A549 (cell line): ENCODE measurements at regions not wholly inside any gene's neighbourhood (a gene's known extent, or its start where the extent isn't known, plus 50 kb on each side); places are given as distances from the start of the nearest gene placed in this dataset.

Experiments
- ATAC-seq, 2 experiments: fragments of 200-7000 bp in 1 of 2; fragments of >200 bp in 1 of 2; cut with Nextera tagmentation in 1 of 2; cut with Tn5 transposase in 1 of 2; 3 replicates each; pipeline versions ENCODE4 v1.8.0 to v1.9.1; 2018 to 2020; ENCODE audit warnings: mild to moderate bottlenecking in 1 of 2, moderate library complexity in 1 of 2
- CTCF ChIA-PET: fragments of 300-600 bp; sonication (Branson Sonifier 250); formaldehyde crosslinking; extraction: SDS; loops from one replicate; lab custom pipeline; 2021; ENCODE audit warnings: antibody characterized with exemption, inconsistent platforms; lab: Yijun Ruan, JAX
- POLR2A ChIA-PET: fragments of 350-600 bp; formaldehyde crosslinking; extraction: SDS; loops from one replicate; lab custom pipeline; 2021; ENCODE audit warnings: antibody characterized with exemption, inconsistent platforms; lab: Yijun Ruan, JAX
- DNase-seq, 2 experiments: peaks; one replicate each; pipeline versions ENCODE4 v3.0.0 to v3.0.0-alpha.2; 2011 to 2016; ENCODE audit warnings: low read depth in 1 of 2, low spot score in 1 of 2
- FAIRE-seq: peaks from 2 replicates; lab custom pipeline; 2011; peaks lifted over from hg19 to GRCh38; lab: Jason Lieb, UNC
- H3K27ac ChIP-seq, 2 experiments: fragments of >200 bp; sonication (Bioruptor Twin); formaldehyde crosslinking; 3 replicates each; pipeline ENCODE4 v1.5.1; 2016 to 2017
- H3K4me1 ChIP-seq: fragments of >200 bp; sonication (Bioruptor Twin); formaldehyde crosslinking; 3 replicates; pipeline ENCODE4 v1.6.1; 2016
- H3K4me2 ChIP-seq: fragments of >200 bp; sonication (Bioruptor Twin); formaldehyde crosslinking; 3 replicates; pipeline ENCODE4 v1.6.1; 2016
- H3K4me3 ChIP-seq: fragments of >200 bp; sonication (Bioruptor Twin); formaldehyde crosslinking; 3 replicates; pipeline ENCODE4 v1.5.1; 2016
- H3K9me3 ChIP-seq: fragments of >200 bp; sonication (Bioruptor Twin); formaldehyde crosslinking; 3 replicates; pipeline ENCODE4 v1.6.1; 2016
- BHLHE40 ChIP-seq: IDR thresholded peaks from 2 replicates; pipeline ENCODE4 v1.6.1; 2012; ENCODE audit warnings: low read depth, low read length, inconsistent platforms
- CBX2 ChIP-seq: fragments of 200-600 bp; sonication (generic); IDR thresholded peaks from 2 replicates; pipeline ENCODE4 v1.6.1; 2016; ENCODE audit warnings: low read depth, mild to moderate bottlenecking, borderline replicate concordance
- CBX8 ChIP-seq: fragments of 200-600 bp; sonication (generic); IDR thresholded peaks from 2 replicates; pipeline ENCODE4 v1.6.1; 2016
- EHMT2 ChIP-seq: fragments of 200-600 bp; sonication (generic); IDR thresholded peaks from 2 replicates; pipeline ENCODE4 v1.6.1; 2016; ENCODE audit warnings: antibody characterized with exemption, low read depth, mild to moderate bottlenecking, moderate library complexity
- FOSL2 ChIP-seq, 2 experiments: fragments of 450-650 bp in 1 of 2; fragments of >200 bp in 1 of 2; sonication (Bioruptor Twin) in 1 of 2; formaldehyde crosslinking; IDR thresholded peaks; 2 replicates each; pipeline versions ENCODE4 v1.5.0 to v1.6.1; 2016 to 2020; ENCODE audit warnings: mild to moderate bottlenecking in 1 of 2, moderate library complexity in 1 of 2
- HOXA7 ChIP-seq: fragments of 250-450 bp; sonication (Bioruptor Pico); IDR thresholded peaks from 2 replicates; pipeline ENCODE4 v1.5.0; 2020; ENCODE audit warnings: mild to moderate bottlenecking, moderate library complexity
- HOXB13 ChIP-seq: fragments of 250-450 bp; sonication (Bioruptor Pico); IDR thresholded peaks from 2 replicates; pipeline ENCODE4 v1.5.0; 2020; ENCODE audit warnings: low read depth, mild to moderate bottlenecking, moderate library complexity
- HOXB5 ChIP-seq: fragments of 250-450 bp; sonication (Bioruptor Pico); IDR thresholded peaks from 2 replicates; pipeline ENCODE4 v1.5.0; 2020; ENCODE audit warnings: mild to moderate bottlenecking, moderate library complexity
- JUNB ChIP-seq: fragments of >200 bp; sonication (Bioruptor Twin); formaldehyde crosslinking; IDR thresholded peaks from 2 replicates; pipeline ENCODE4 v1.6.1; 2016
- MAFK ChIP-seq: fragments of 450-650 bp; IDR thresholded peaks from 2 replicates; pipeline ENCODE4 v1.6.1; 2014; ENCODE audit not compliant: partially characterized antibody
- PHF8 ChIP-seq: fragments of 200-600 bp; sonication (generic); IDR thresholded peaks from 2 replicates; pipeline ENCODE4 v1.6.1; 2016; ENCODE audit warnings: low read depth, mild to moderate bottlenecking, antibody characterized with exemption, moderate library complexity, borderline replicate concordance
- RARB ChIP-seq: fragments of 250-450 bp; sonication (Bioruptor Pico); IDR thresholded peaks from 2 replicates; pipeline ENCODE4 v1.8.0; 2021; ENCODE audit warnings: mild to moderate bottlenecking, moderate library complexity
- RNF2 ChIP-seq: fragments of 200-600 bp; sonication (generic); IDR thresholded peaks from 2 replicates; pipeline ENCODE4 v1.6.1; 2016; ENCODE audit warnings: low read depth, mild to moderate bottlenecking, antibody characterized with exemption, moderate library complexity, borderline replicate concordance
- SMC3 ChIP-seq: fragments of >200 bp; sonication (Bioruptor Twin); formaldehyde crosslinking; IDR thresholded peaks from 3 replicates; pipeline ENCODE4 v1.6.1; 2018; ENCODE audit warnings: inconsistent platforms
- TP53 ChIP-seq: fragments of 250-450 bp; sonication (Bioruptor Pico); IDR thresholded peaks from 2 replicates; pipeline ENCODE4 v1.5.0; 2021; ENCODE audit warnings: mild to moderate bottlenecking, moderate library complexity
- ZC3H11A ChIP-seq: fragments of 450-650 bp; IDR thresholded peaks from 2 replicates; pipeline ENCODE4 v1.6.1; 2014; ENCODE audit warnings: antibody characterized with exemption, mild to moderate bottlenecking
- ZNF302 ChIP-seq: fragments of 250-450 bp; sonication (Bioruptor Pico); IDR thresholded peaks from 2 replicates; pipeline ENCODE4 v1.9.0; 2021; ENCODE audit warnings: inconsistent platforms, mild to moderate bottlenecking, moderate library complexity
- WGBS: methylation state at CpG from one replicate; pipeline ENCODE4 v1.1.6; 2017; ENCODE audit errors: missing lambda C conversion rate; 5-methylcytosine and 5-hydroxymethylcytosine counted together
- TF ChIP-seq, protein P1 (sequence below): fragments of 250-450 bp; sonication (Bioruptor Pico); IDR thresholded peaks from 2 replicates; pipeline ENCODE4 v1.5.0; 2021; ENCODE audit warnings: mild to moderate bottlenecking, moderate library complexity, borderline replicate concordance
- TF ChIP-seq, protein P2 (sequence below): IDR thresholded peaks from 2 replicates; pipeline ENCODE4 v1.6.1; 2012; ENCODE audit warnings: low read depth, borderline replicate concordance
- TF ChIP-seq, protein P3 (sequence below): fragments of 200-600 bp; sonication (generic); IDR thresholded peaks from 2 replicates; pipeline ENCODE4 v1.6.1; 2016; ENCODE audit warnings: antibody characterized with exemption, mild to moderate bottlenecking, moderate library complexity
- TF ChIP-seq, protein P4 (sequence below): fragments of >200 bp; sonication (Bioruptor Twin); formaldehyde crosslinking; IDR thresholded peaks from 3 replicates; pipeline ENCODE4 v1.5.1; 2016

DNA sequence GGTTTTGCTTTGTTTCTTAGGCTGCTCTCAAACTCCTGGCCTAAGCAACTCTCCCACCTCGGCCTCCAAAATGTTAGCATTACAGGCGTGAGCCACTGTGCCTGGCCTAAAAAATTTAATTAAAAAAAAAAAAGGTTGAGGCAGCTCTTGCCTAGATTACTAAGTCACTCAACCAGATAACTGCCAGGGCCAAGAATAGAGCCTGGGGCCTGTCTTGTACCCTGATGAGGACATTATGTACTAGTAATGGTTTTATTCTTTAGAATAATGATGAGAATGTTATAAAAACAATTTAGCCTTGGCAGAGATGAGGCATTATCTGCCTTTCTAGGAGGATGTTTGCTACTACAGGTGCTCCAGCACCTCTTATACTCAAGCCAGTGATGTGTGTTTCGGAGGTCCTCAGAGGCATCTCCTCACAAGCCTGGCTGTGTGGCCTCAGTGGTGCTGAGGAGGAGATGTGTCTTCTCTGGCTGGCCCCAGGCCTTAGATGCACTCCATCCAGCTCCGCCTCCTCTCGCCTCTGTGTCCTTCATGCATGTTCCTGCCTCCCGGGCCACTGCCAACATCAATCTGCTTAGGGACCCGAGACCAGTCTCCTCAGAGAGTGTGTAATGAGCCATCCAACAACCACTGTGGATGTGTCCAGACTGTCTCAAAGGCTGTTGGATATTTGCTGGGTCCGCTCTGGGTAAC is 337.7 kb upstream of the GATB start:
- ATAC-seq (no peak), DNase-seq (no peak), FAIRE-seq (no peak)
- WGBS: 82% methylated on average over 8 of the region's 8 CpGs
- POLR2A ChIA-PET: no interaction called here
- H3K27ac ChIP-seq: no peak overlapping the region
- H3K4me3 ChIP-seq: no peak overlapping the region
- CTCF ChIA-PET: interaction anchor here (0.6 kb wide), 1 partner anchor 36 kb away, joined by 3 read pairs; no protein-coding TSS in a partner anchor
- H3K9me3 ChIP-seq: no peaks in the 10 kb centered on the region
- peaks cover 22% of the 10 kb centered on the region for H3K4me1 ChIP-seq
- no peak overlapping the region for H3K4me2 ChIP-seq
- TF ChIP-seq CBX2 (no peak), CBX8 (no peak)

DNA sequence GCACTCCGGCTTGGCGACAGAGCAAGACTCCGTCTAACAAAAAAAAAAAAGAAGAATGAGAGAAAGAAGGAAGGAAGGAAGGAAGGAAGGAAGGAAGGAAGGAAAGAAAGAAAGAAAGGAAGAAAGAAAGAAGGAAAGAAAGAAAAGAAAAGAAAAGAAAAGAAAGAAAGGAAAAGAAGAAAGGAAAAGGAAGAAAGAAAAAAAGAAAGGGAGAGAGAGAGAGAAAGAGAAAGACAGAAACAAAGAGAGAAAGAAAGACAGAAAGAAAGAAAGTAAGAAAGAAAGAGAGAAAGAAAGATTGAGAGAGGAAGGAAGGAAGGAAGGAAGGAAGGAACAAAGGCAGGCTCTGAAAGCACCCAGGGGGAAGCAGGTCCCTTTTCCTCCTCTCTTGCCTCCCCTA is 336.6 kb upstream of the GATB start:
- Histone ChIP-seq H3K9me3 (no peaks in the 10 kb centered on the region), H3K27ac (no peak overlapping the region), H3K4me3 (no peak overlapping the region), H3K4me2 (no peak overlapping the region), H3K4me1 (peaks cover 11% of the 10 kb centered on the region)
- TF ChIP-seq TP53 (CRISPR knock-in tag) (no peak), ZC3H11A (no peak), FOSL2 (IDR thresholded peaks at IDR 0.05) (no peak), FOSL2 (CRISPR knock-in tag; IDR thresholded peaks at IDR 0.05) (no peak), HOXB13 (CRISPR knock-in tag) (no peak), HOXB5 (CRISPR knock-in tag) (no peak), HOXA7 (CRISPR knock-in tag) (no peak), EHMT2 (no peak), SMC3 (no peak), MAFK (no peak), RNF2 (no peak), RARB (CRISPR knock-in tag) (no peak), JUNB (no peak)
- TF ChIP-seq, protein P1, sequence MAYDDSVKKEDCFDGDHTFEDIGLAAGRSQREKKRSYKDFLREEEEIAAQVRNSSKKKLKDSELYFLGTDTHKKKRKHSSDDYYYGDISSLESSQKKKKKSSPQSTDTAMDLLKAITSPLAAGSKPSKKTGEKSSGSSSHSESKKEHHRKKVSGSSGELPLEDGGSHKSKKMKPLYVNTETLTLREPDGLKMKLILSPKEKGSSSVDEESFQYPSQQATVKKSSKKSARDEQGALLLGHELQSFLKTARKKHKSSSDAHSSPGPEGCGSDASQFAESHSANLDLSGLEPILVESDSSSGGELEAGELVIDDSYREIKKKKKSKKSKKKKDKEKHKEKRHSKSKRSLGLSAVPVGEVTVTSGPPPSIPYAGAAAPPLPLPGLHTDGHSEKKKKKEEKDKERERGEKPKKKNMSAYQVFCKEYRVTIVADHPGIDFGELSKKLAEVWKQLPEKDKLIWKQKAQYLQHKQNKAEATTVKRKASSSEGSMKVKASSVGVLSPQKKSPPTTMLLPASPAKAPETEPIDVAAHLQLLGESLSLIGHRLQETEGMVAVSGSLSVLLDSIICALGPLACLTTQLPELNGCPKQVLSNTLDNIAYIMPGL: no peak
- TF ChIP-seq, protein P2, sequence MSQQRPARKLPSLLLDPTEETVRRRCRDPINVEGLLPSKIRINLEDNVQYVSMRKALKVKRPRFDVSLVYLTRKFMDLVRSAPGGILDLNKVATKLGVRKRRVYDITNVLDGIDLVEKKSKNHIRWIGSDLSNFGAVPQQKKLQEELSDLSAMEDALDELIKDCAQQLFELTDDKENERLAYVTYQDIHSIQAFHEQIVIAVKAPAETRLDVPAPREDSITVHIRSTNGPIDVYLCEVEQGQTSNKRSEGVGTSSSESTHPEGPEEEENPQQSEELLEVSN: no peak
- TF ChIP-seq, protein P3, sequence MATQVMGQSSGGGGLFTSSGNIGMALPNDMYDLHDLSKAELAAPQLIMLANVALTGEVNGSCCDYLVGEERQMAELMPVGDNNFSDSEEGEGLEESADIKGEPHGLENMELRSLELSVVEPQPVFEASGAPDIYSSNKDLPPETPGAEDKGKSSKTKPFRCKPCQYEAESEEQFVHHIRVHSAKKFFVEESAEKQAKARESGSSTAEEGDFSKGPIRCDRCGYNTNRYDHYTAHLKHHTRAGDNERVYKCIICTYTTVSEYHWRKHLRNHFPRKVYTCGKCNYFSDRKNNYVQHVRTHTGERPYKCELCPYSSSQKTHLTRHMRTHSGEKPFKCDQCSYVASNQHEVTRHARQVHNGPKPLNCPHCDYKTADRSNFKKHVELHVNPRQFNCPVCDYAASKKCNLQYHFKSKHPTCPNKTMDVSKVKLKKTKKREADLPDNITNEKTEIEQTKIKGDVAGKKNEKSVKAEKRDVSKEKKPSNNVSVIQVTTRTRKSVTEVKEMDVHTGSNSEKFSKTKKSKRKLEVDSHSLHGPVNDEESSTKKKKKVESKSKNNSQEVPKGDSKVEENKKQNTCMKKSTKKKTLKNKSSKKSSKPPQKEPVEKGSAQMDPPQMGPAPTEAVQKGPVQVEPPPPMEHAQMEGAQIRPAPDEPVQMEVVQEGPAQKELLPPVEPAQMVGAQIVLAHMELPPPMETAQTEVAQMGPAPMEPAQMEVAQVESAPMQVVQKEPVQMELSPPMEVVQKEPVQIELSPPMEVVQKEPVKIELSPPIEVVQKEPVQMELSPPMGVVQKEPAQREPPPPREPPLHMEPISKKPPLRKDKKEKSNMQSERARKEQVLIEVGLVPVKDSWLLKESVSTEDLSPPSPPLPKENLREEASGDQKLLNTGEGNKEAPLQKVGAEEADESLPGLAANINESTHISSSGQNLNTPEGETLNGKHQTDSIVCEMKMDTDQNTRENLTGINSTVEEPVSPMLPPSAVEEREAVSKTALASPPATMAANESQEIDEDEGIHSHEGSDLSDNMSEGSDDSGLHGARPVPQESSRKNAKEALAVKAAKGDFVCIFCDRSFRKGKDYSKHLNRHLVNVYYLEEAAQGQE: no peak
- ATAC-seq (no peak), DNase-seq (no peak), FAIRE-seq (no peak)
- POLR2A ChIA-PET: no interaction called here
- CTCF ChIA-PET: no interaction called here
- 100% methylated on average over 3 of the region's 3 CpGs for WGBS

DNA sequence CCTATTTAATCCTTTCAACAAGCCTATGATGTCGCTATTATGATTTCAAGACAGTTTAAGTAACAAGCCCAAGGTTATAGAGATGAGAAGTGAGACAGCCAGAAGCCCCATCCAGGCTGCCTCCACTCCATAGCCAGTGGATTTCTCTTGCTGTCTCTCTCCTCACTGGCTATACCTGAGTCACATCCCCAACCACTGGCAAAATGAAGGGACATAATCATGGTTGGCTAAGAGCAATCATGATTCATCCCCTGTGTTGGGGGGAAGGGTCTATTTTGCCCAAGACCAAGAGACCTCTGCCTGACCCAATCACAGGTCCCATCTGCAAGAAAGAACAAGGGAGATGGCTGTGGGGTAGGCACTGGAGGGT is 334.9 kb upstream of the GATB start:
- DNase-seq (no peak), ATAC-seq (no peak)
- H3K4me2 ChIP-seq: no peak overlapping the region

More for the DNA sequence above, 334.9 kb upstream of the GATB start:
- no peak overlapping the region for H3K27ac ChIP-seq
- CTCF ChIA-PET: no interaction called here
- no peaks in the 10 kb centered on the region for H3K9me3 ChIP-seq
- POLR2A ChIA-PET: no interaction called here
- FAIRE-seq: no peak
- 35% methylated on average over 1 of the region's 1 CpG for WGBS
- H3K4me3 ChIP-seq: no peak overlapping the region
- H3K4me1 ChIP-seq: no peaks in the 10 kb centered on the region
- TF ChIP-seq, protein P4, sequence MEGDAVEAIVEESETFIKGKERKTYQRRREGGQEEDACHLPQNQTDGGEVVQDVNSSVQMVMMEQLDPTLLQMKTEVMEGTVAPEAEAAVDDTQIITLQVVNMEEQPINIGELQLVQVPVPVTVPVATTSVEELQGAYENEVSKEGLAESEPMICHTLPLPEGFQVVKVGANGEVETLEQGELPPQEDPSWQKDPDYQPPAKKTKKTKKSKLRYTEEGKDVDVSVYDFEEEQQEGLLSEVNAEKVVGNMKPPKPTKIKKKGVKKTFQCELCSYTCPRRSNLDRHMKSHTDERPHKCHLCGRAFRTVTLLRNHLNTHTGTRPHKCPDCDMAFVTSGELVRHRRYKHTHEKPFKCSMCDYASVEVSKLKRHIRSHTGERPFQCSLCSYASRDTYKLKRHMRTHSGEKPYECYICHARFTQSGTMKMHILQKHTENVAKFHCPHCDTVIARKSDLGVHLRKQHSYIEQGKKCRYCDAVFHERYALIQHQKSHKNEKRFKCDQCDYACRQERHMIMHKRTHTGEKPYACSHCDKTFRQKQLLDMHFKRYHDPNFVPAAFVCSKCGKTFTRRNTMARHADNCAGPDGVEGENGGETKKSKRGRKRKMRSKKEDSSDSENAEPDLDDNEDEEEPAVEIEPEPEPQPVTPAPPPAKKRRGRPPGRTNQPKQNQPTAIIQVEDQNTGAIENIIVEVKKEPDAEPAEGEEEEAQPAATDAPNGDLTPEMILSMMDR: no peak
- TF ChIP-seq BHLHE40: no peak
- TF ChIP-seq ZC3H11A: no peak
- no peak for TF ChIP-seq HOXA7 (CRISPR knock-in tag)
- no peak for TF ChIP-seq ZNF302 (CRISPR knock-in tag)
- TF ChIP-seq JUNB: no peak
- no peak for TF ChIP-seq PHF8
